PC-9 (cell line): ENCODE measurements at regions not wholly inside any gene's neighbourhood (a gene's known extent, or its start where the extent isn't known, plus 50 kb on each side); places are given as distances from the start of the nearest gene placed in this dataset.
"Not testable (repeated sequence)": the region's sequence is repeated elsewhere in the genome, so short reads cannot be mapped to it uniquely, and the experiment has no call there.

Experiments used
- BruUV-seq: library from RNA; stranded (reverse); fragments of 400-500 nt; replicated peaks from 2 replicates; lab custom pipeline; 2021; lab: Mats Ljungman, UMichigan
- CTCF ChIA-PET: fragments of 300-600 bp; sonication (Branson Sonifier 250); formaldehyde crosslinking; loops from one replicate; lab custom pipeline; 2022; ENCODE audit warnings: antibody characterized with exemption; lab: Charles Lee
- POLR2A ChIA-PET: fragments of 300-600 bp; sonication (Branson Sonifier 250); formaldehyde crosslinking; loops from one replicate; lab custom pipeline; 2022; ENCODE audit warnings: antibody characterized with exemption; ENCODE audit not compliant: unreplicated experiment; lab: Charles Lee
- DNase-seq, 2 experiments: peaks; one replicate each; pipeline versions ENCODE4 v3.0.0 to v3.0.0-alpha.2; 2015 to 2022; ENCODE audit warnings: mixed read lengths in 1 of 2
- H2AFZ ChIP-seq: fragments of 200-600 bp; sonication (generic); 2 replicates; pipeline ENCODE4 v1.8.1; 2017; ENCODE audit warnings: antibody characterized with exemption
- H3F3A ChIP-seq: fragments of 200-600 bp; sonication (generic); 2 replicates; pipeline ENCODE4 v1.8.1; 2017; ENCODE audit warnings: antibody characterized with exemption, mild to moderate bottlenecking, low read depth; ENCODE audit not compliant: insufficient read depth
- H3K27ac ChIP-seq: fragments of 200-600 bp; sonication (generic); 2 replicates; pipeline ENCODE4 v1.6.1; 2016; ENCODE audit warnings: mixed run types
- H3K27me3 ChIP-seq: fragments of 200-600 bp; sonication (generic); 2 replicates; pipeline ENCODE4 v1.6.1; 2016; ENCODE audit warnings: low read depth, mixed run types; ENCODE audit not compliant: insufficient read depth
- H3K36me3 ChIP-seq: fragments of 200-600 bp; sonication (generic); 2 replicates; pipeline ENCODE4 v1.6.1; 2016; ENCODE audit warnings: low read depth, mixed run types
- H3K4me1 ChIP-seq: fragments of 200-600 bp; sonication (generic); replicated peaks from 2 replicates; pipeline ENCODE4 v1.6.1; 2016; ENCODE audit warnings: mixed run types; ENCODE audit not compliant: insufficient read depth
- H3K4me2 ChIP-seq: fragments of 200-600 bp; sonication (generic); 2 replicates; pipeline ENCODE4 v1.6.1; 2017; ENCODE audit warnings: mixed run types
- H3K4me3 ChIP-seq: fragments of 200-600 bp; sonication (generic); 2 replicates; pipeline ENCODE4 v1.6.1; 2016; ENCODE audit warnings: mixed run types
- H3K79me2 ChIP-seq: fragments of 200-600 bp; sonication (generic); 2 replicates; pipeline ENCODE4 v1.6.1; 2017; ENCODE audit warnings: low read depth, mixed run types
- H3K9me2 ChIP-seq: fragments of 200-600 bp; sonication (generic); 2 replicates; pipeline ENCODE4 v1.8.1; 2017; ENCODE audit warnings: mild to moderate bottlenecking; ENCODE audit not compliant: insufficient read depth
- H3K9me3 ChIP-seq: fragments of 200-600 bp; sonication (generic); 2 replicates; pipeline ENCODE4 v1.8.1; 2016; ENCODE audit warnings: low read depth; ENCODE audit not compliant: insufficient read depth
- H4K20me1 ChIP-seq: fragments of 200-600 bp; sonication (generic); 2 replicates; pipeline ENCODE4 v1.8.1; 2017; ENCODE audit not compliant: insufficient read depth
- EZH2 ChIP-seq: fragments of 200-600 bp; sonication (generic); IDR thresholded peaks from 2 replicates; pipeline ENCODE4 v1.8.0; 2017; ENCODE audit warnings: antibody characterized with exemption, low read depth
- intact Hi-C: fragments of 100-400 bp; cut with micrococcal nuclease; formaldehyde crosslinking; loops from one replicate; pipeline ENCODE4 v1.10.0; 2022; ENCODE audit not compliant: unreplicated experiment
- TF ChIP-seq, protein P1 (sequence below): fragments of 200-600 bp; sonication (generic); conservative IDR thresholded peaks from 2 replicates; pipeline ENCODE4 v1.6.1; 2017; ENCODE audit warnings: mixed run types, antibody characterized with exemption, mild to moderate bottlenecking, moderate library complexity

DNA sequence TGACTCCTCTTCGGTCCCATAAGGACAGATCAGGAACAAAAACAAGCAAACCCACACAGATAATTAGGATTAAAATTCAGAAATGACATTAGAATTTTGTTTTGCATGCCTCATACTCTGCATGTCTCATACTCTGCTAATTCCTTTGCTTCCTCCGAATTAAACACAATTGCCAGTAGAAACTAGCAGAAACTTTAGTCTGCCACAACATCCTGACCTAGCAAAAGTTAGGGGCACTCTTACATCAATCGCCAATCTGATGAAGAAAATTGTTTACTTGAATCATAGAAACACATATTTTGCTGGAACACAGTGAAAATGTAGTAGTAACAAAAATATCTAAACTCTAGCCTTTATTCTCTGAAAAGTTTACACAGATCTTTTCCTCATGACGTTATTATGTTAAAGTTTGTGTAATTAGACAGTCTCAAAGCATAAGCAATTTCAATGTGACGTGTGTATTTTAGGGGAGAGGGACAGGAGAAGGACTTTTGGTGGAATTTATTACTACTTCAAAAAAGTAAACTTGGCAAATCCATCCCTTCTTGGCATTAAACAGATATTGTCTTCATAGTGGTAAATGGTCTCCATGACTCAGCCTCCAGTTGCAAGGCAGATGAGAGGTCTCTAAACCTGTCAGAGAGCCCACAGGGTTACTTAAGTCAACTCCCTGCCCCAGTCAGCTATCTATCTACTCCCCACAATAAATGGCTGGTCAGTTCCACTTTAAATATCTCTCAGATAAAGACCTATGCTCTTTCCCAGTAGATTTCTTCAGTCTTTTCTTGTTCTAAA, 249.8 kb upstream of the UBASH3B start:
- H3K36me3 ChIP-seq = no peaks in the 10 kb centered on the region
- H3K79me2 ChIP-seq = no peaks in the 10 kb centered on the region
- H3K4me1 ChIP-seq = no peaks in the 10 kb centered on the region
- CTCF ChIA-PET = no interaction called here
- no peak for TF ChIP-seq EZH2
- TF ChIP-seq, protein P1, sequence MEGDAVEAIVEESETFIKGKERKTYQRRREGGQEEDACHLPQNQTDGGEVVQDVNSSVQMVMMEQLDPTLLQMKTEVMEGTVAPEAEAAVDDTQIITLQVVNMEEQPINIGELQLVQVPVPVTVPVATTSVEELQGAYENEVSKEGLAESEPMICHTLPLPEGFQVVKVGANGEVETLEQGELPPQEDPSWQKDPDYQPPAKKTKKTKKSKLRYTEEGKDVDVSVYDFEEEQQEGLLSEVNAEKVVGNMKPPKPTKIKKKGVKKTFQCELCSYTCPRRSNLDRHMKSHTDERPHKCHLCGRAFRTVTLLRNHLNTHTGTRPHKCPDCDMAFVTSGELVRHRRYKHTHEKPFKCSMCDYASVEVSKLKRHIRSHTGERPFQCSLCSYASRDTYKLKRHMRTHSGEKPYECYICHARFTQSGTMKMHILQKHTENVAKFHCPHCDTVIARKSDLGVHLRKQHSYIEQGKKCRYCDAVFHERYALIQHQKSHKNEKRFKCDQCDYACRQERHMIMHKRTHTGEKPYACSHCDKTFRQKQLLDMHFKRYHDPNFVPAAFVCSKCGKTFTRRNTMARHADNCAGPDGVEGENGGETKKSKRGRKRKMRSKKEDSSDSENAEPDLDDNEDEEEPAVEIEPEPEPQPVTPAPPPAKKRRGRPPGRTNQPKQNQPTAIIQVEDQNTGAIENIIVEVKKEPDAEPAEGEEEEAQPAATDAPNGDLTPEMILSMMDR = no peak
- H3K9me2 ChIP-seq = no peaks in the 10 kb centered on the region
- intact Hi-C loops = no loop called here
- no peaks in the 10 kb centered on the region for H4K20me1 ChIP-seq
- H3F3A ChIP-seq = no peaks in the 10 kb centered on the region
- POLR2A ChIA-PET = interaction anchor here (0.6 kb wide), 1 partner anchor 123 kb away, joined by 7 read pairs; no protein-coding TSS in a partner anchor
- no peak for DNase-seq
- no peak overlapping the region for H3K27ac ChIP-seq
- H2AFZ ChIP-seq = no peak overlapping the region
- no peaks in the 10 kb centered on the region for H3K27me3 ChIP-seq
- no peak overlapping the region for H3K4me3 ChIP-seq
- no peak overlapping the region for H3K4me2 ChIP-seq
- no TSS peak for BruUV-seq
- no peaks in the 10 kb centered on the region for H3K9me3 ChIP-seq

- Histone ChIP-seq H3K9me2 (no peaks in the 10 kb centered on the region), H3K79me2 (no peaks in the 10 kb centered on the region), H3K27ac (no peak overlapping the region), H3K4me3 (no peak overlapping the region), H3K9me3 (no peaks in the 10 kb centered on the region), H4K20me1 (no peaks in the 10 kb centered on the region), H3K4me2 (no peak overlapping the region), H3K4me1 (no peaks in the 10 kb centered on the region), H2AFZ (no peak overlapping the region), H3F3A (no peaks in the 10 kb centered on the region), H3K27me3 (no peaks in the 10 kb centered on the region), H3K36me3 (no peaks in the 10 kb centered on the region)
- no peak for DNase-seq
- CTCF ChIA-PET = no interaction called here
- POLR2A ChIA-PET = interaction anchor here (0.7 kb wide), 1 partner anchor 392 kb away, joined by 3 read pairs; no protein-coding TSS in a partner anchor
- intact Hi-C loops = no loop called here
- no TSS peak for BruUV-seq
- TF ChIP-seq, protein P1 = no peak
- no peak for TF ChIP-seq EZH2
Measured at GRCh38 chr11:122404571-122404970, 251.0 kb upstream of the UBASH3B start.

DNA sequence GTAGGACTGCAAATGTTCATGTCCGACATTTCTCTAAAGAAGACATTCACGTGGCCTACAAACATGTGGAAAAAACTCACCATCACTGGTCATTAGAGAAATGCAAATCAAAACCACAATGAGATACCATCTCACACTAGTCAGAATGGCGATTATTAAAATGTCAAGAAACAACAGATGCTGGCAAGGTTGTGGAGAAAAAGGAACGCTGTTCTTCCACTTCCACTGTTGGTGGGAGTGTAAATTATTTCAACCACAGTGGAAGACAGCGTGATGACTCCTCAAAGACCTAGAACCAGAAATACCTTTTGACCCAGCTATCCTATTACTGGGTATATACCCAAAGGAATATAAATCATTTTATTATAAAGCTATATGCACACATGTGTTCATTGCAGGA, 253.9 kb upstream of the UBASH3B start:
- DNase-seq, H3K4me1 ChIP-seq, CTCF ChIA-PET, H3K36me3 ChIP-seq, H3K9me2 ChIP-seq, H3K27ac ChIP-seq, H3K4me3 ChIP-seq, H4K20me1 ChIP-seq, BruUV-seq, intact Hi-C loops, H3F3A ChIP-seq, H3K4me2 ChIP-seq, H3K27me3 ChIP-seq, H3K9me3 ChIP-seq, H3K79me2 ChIP-seq, POLR2A ChIA-PET, H2AFZ ChIP-seq: not testable (repeated sequence)
